ENCODE measurements at regions not wholly inside any gene's neighbourhood (a gene's known extent, or its start where the extent isn't known, plus 50 kb on each side); places are given as distances from the start of the nearest gene placed in this dataset.

GRCh38 chrX:148417934-148418333 is 82.5 kb upstream of the AFF2 start:
- H3K27me3 ChIP-seq, result no peaks in the 10 kb centered on the region
- 54 to 86% methylated on average over 3 of the region's 3 CpGs for WGBS, 2 donors
- no peaks in the 10 kb centered on the region for H3K36me3 ChIP-seq
- H3K9me3 ChIP-seq, result no peaks in the 10 kb centered on the region
- TF ChIP-seq CTCF (IDR thresholded peaks at IDR 0.05), result no peak
- no peak for DNase-seq
- ATAC-seq, result no peak
- no peaks in the 10 kb centered on the region for H3K4me1 ChIP-seq
- intact Hi-C loops (cut with DNase I), result no loop called here
- no peak overlapping the region for H3K27ac ChIP-seq
- H3K4me3 ChIP-seq, result no peak overlapping the region

GRCh38 chrX:148422526-148422925 is 77.9 kb upstream of the AFF2 start:
- 67 to 69% methylated on average over 4 of the region's 4 CpGs for WGBS, 2 donors
- Histone ChIP-seq H3K4me1 (no peaks in the 10 kb centered on the region), H3K27ac (no peak overlapping the region), H3K9me3 (no peaks in the 10 kb centered on the region), H3K27me3 (no peaks in the 10 kb centered on the region), H3K36me3 (no peaks in the 10 kb centered on the region), H3K4me3 (no peak overlapping the region)
- intact Hi-C loops (cut with DNase I), result no loop called here
- no peak for TF ChIP-seq CTCF (IDR thresholded peaks at IDR 0.05)
- DNase-seq, result no peak
- ATAC-seq, result no peak

- no peaks in the 10 kb centered on the region for H3K9me3 ChIP-seq
- ATAC-seq, result no peak
- TF ChIP-seq CTCF (IDR thresholded peaks at IDR 0.05), result no peak
- H3K36me3 ChIP-seq, result no peaks in the 10 kb centered on the region
- WGBS, 2 donors, result 74 to 81% methylated on average over 2 of the region's 2 CpGs
- H3K27ac ChIP-seq, result no peak overlapping the region
- no peak overlapping the region for H3K4me3 ChIP-seq
- DNase-seq, result no peak
- intact Hi-C loops (cut with DNase I), result no loop called here
- no peaks in the 10 kb centered on the region for H3K27me3 ChIP-seq
- no peaks in the 10 kb centered on the region for H3K4me1 ChIP-seq
Measured at GRCh38 chrX:148424570-148424969, 75.8 kb upstream of the AFF2 start.

GRCh38 chrX:148426467-148426866 is 74.0 kb upstream of the AFF2 start:
- Histone ChIP-seq H3K27me3 (no peaks in the 10 kb centered on the region), H3K4me1 (no peaks in the 10 kb centered on the region), H3K36me3 (no peaks in the 10 kb centered on the region), H3K4me3 (no peak overlapping the region), H3K27ac (no peak overlapping the region), H3K9me3 (no peaks in the 10 kb centered on the region)
- WGBS, 2 donors, result 70 to 72% methylated on average over 3 of the region's 3 CpGs
- intact Hi-C loops (cut with DNase I), result no loop called here
- DNase-seq (no peak), ATAC-seq (no peak)
- TF ChIP-seq CTCF (IDR thresholded peaks at IDR 0.05), result no peak

GRCh38 chrX:148441387-148441786 is 59.0 kb upstream of the AFF2 start:
- no peak for ATAC-seq
- DNase-seq, result no peak
- TF ChIP-seq CTCF (IDR thresholded peaks at IDR 0.05), result no peak
- H3K9me3 ChIP-seq, result no peaks in the 10 kb centered on the region
- intact Hi-C loops (cut with DNase I), result no loop called here
- H3K4me1 ChIP-seq, result no peaks in the 10 kb centered on the region
- no peaks in the 10 kb centered on the region for H3K27me3 ChIP-seq
- 49 to 56% methylated on average over 3 of the region's 3 CpGs for WGBS, 2 donors
- no peaks in the 10 kb centered on the region for H3K36me3 ChIP-seq
- no peak overlapping the region for H3K27ac ChIP-seq
- H3K4me3 ChIP-seq, result no peak overlapping the region

Data from heart right ventricle (tissue), 16 donors.